ENCODE measurements at regions not wholly inside any gene's neighbourhood (a gene's known extent, or its start where the extent isn't known, plus 50 kb on each side); places are given as distances from the start of the nearest gene placed in this dataset.

- H3K4me2 ChIP-seq (ENCODE audit: low read length), result no peak overlapping the region
- no peaks in the 10 kb centered on the region for H3K9me2 ChIP-seq (replicated peaks; ENCODE audit: low read length)
- H3K27me3 ChIP-seq (ENCODE audit: low read length), result no peaks in the 10 kb centered on the region
- no peaks in the 10 kb centered on the region for H3K4me1 ChIP-seq (ENCODE audit: insufficient read depth, low read length)
- intact Hi-C loops (cut with micrococcal nuclease), result no loop called here
- H3K9me3 ChIP-seq (ENCODE audit: low read length), result no peaks in the 10 kb centered on the region
- H3K36me3 ChIP-seq (ENCODE audit: low read depth, low read length), result no peaks in the 10 kb centered on the region
- H3F3A ChIP-seq (ENCODE audit: low read length, unreplicated experiment), result no peaks in the 10 kb centered on the region
- no peaks in the 10 kb centered on the region for H4K20me1 ChIP-seq (ENCODE audit: low read length)
- BruUV-seq (replicated peaks), result no TSS peak
- ATAC-seq, result no peak
- TF ChIP-seq EZH2 (IDR thresholded peaks at IDR 0.05; ENCODE audit: low read length, unreplicated experiment), result no peak
- TF ChIP-seq EZH2phosphoT487 (IDR thresholded peaks at IDR 0.05; ENCODE audit: borderline replicate concordance, low read length), result no peak
- TF ChIP-seq CTCF (conservative IDR thresholded peaks at IDR 0.05; ENCODE audit: low read depth, low read length), result no peak
- no peak overlapping the region for H3K9ac ChIP-seq (ENCODE audit: low read length)
- ChIA-PET POLR2A (ENCODE audit: unreplicated experiment) (no interaction called here), CTCF (no interaction called here)
- no peaks in the 10 kb centered on the region for H3K79me2 ChIP-seq (ENCODE audit: low read length)
- H2AFZ ChIP-seq (ENCODE audit: low read length), result no peak overlapping the region
- H3K4me3 ChIP-seq (ENCODE audit: low read length), result no peak overlapping the region
- no peak overlapping the region for H3K27ac ChIP-seq (ENCODE audit: low read length)
- DNase-seq, result no peak
Observed at GRCh38 chr3:161879470-161879869, 382.9 kb downstream of the OTOL1 start.

- Histone ChIP-seq H3K36me3 (ENCODE audit: low read depth, low read length) (no peaks in the 10 kb centered on the region), H3K4me2 (ENCODE audit: low read length) (no peak overlapping the region), H3F3A (ENCODE audit: low read length, unreplicated experiment) (no peaks in the 10 kb centered on the region), H3K9me3 (ENCODE audit: low read length) (0 out of 2 replicates have a peak, but pooled peaks cover 6% of the 10 kb centered on the region), H3K27ac (ENCODE audit: low read length) (no peak overlapping the region), H3K9ac (ENCODE audit: low read length) (no peak overlapping the region), H2AFZ (ENCODE audit: low read length) (no peak overlapping the region), H3K27me3 (ENCODE audit: low read length) (no peaks in the 10 kb centered on the region), H3K9me2 (replicated peaks; ENCODE audit: low read length) (no peaks in the 10 kb centered on the region), H3K79me2 (ENCODE audit: low read length) (no peaks in the 10 kb centered on the region), H3K4me1 (ENCODE audit: insufficient read depth, low read length) (peaks cover 9% of the 10 kb centered on the region), H3K4me3 (ENCODE audit: low read length) (no peak overlapping the region), H4K20me1 (ENCODE audit: low read length) (no peaks in the 10 kb centered on the region)
- no TSS peak for BruUV-seq (replicated peaks)
- ChIA-PET CTCF (no interaction called here), POLR2A (ENCODE audit: unreplicated experiment) (no interaction called here)
- no peak for ATAC-seq
- no peak for TF ChIP-seq EZH2phosphoT487 (IDR thresholded peaks at IDR 0.05; ENCODE audit: borderline replicate concordance, low read length)
- intact Hi-C loops (cut with micrococcal nuclease), result no loop called here
- no peak for DNase-seq
Observed at GRCh38 chr3:161884830-161885229, 388.2 kb downstream of the OTOL1 start.

- H3F3A ChIP-seq (ENCODE audit: low read length, unreplicated experiment), result no peaks in the 10 kb centered on the region
- peak overlapping the region; percentile 45 for H3K4me2 ChIP-seq (ENCODE audit: low read length)
- H3K9ac ChIP-seq (ENCODE audit: low read length), result peak overlapping the region; percentile 45
- ChIA-PET CTCF (no interaction called here), POLR2A (ENCODE audit: unreplicated experiment) (no interaction called here)
- ATAC-seq, result peak; percentile 100
- 0 out of 2 replicates have a peak overlapping the region, but pooled peaks have one; percentile 9 for H2AFZ ChIP-seq (ENCODE audit: low read length)
- H4K20me1 ChIP-seq (ENCODE audit: low read length), result no peaks in the 10 kb centered on the region
- H3K79me2 ChIP-seq (ENCODE audit: low read length), result no peaks in the 10 kb centered on the region
- H3K27me3 ChIP-seq (ENCODE audit: low read length), result no peaks in the 10 kb centered on the region
- H3K36me3 ChIP-seq (ENCODE audit: low read depth, low read length), result no peaks in the 10 kb centered on the region
- TF ChIP-seq CTCF (conservative IDR thresholded peaks at IDR 0.05; ENCODE audit: low read depth, low read length) (no peak), EZH2 (IDR thresholded peaks at IDR 0.05; ENCODE audit: low read length, unreplicated experiment) (no peak), EZH2phosphoT487 (IDR thresholded peaks at IDR 0.05; ENCODE audit: borderline replicate concordance, low read length) (no peak)
- no peaks in the 10 kb centered on the region for H3K9me3 ChIP-seq (ENCODE audit: low read length)
- peaks cover 25% of the 10 kb centered on the region for H3K4me1 ChIP-seq (ENCODE audit: insufficient read depth, low read length)
- H3K9me2 ChIP-seq (replicated peaks; ENCODE audit: low read length), result no peaks in the 10 kb centered on the region
- BruUV-seq (replicated peaks), result no TSS peak
- intact Hi-C loops (cut with micrococcal nuclease), result loop anchor here (1.0 kb wide), 2 partner anchors 24 to 36 kb away; no protein-coding TSS in a partner anchor
- peak; percentile 98 for DNase-seq
- H3K4me3 ChIP-seq (ENCODE audit: low read length), result no peak overlapping the region
- H3K27ac ChIP-seq (ENCODE audit: low read length), result peak overlapping the region; percentile 92
Observed at GRCh38 chr3:161890147-161890625, 393.6 kb downstream of the OTOL1 start.
